Erythroblast (primary cell): ENCODE measurements at regions not wholly inside any gene's neighbourhood (a gene's known extent, or its start where the extent isn't known, plus 50 kb on each side); places are given as distances from the start of the nearest gene placed in this dataset.

ENCODE experiments used
- GATA1 ChIP-seq: IDR thresholded peaks from 2 replicates; pipeline ENCODE4 v1.6.1; 2011; ENCODE audit warnings: low read depth, mild to moderate bottlenecking, control low read depth, low read length, moderate library complexity
- POLR2A ChIP-seq: IDR thresholded peaks from 2 replicates; pipeline ENCODE4 v1.6.1; 2011; ENCODE audit warnings: mild to moderate bottlenecking, low read length

- TF ChIP-seq POLR2A (no peak), GATA1 (no peak)
These were observed 81.7 kb upstream of the NEUROD1 start for GRCh38 chr2:181762000-181762399.
